EH (cell line): ENCODE measurements at regions not wholly inside any gene's neighbourhood (a gene's known extent, or its start where the extent isn't known, plus 50 kb on each side); places are given as distances from the start of the nearest gene placed in this dataset.

Experiments
- DNase-seq: peaks from one replicate; pipeline ENCODE4 v3.0.0-alpha.2; 2015; ENCODE audit warnings: low read depth

GRCh38 chr9:7394002-7394774 lies 405.4 kb downstream of the DMAC1 start:
- no peak for DNase-seq

GRCh38 chr9:7392148-7392547 lies 407.4 kb downstream of the DMAC1 start:
- DNase-seq: no peak

GRCh38 chr9:7388755-7389154 lies 410.8 kb downstream of the DMAC1 start:
- no peak for DNase-seq

GRCh38 chr9:7387840-7388239 lies 411.7 kb downstream of the DMAC1 start:
- no peak for DNase-seq

- no peak for DNase-seq
Observed at GRCh38 chr9:7382304-7382703, 417.3 kb downstream of the DMAC1 start.

- no peak for DNase-seq
Observed at GRCh38 chr9:7377489-7377888, 422.1 kb downstream of the DMAC1 start.

- DNase-seq: peak; percentile 6
Observed at GRCh38 chr9:7376833-7377232, 422.7 kb downstream of the DMAC1 start.

GRCh38 chr9:7376213-7376612 lies 423.4 kb downstream of the DMAC1 start:
- no peak for DNase-seq

- DNase-seq: no peak
Observed at GRCh38 chr9:7375013-7375511, 424.5 kb downstream of the DMAC1 start.

- DNase-seq: no peak
Observed at GRCh38 chr9:7370988-7371387, 428.6 kb downstream of the DMAC1 start.

GRCh38 chr9:7370381-7370780 lies 429.2 kb downstream of the DMAC1 start:
- no peak for DNase-seq

- DNase-seq: no peak
Observed at GRCh38 chr9:7369384-7369821, 430.2 kb downstream of the DMAC1 start.

GRCh38 chr9:7368410-7369292 lies 430.9 kb downstream of the DMAC1 start:
- DNase-seq: peak; percentile 76

GRCh38 chr9:7367726-7368125 lies 431.9 kb downstream of the DMAC1 start:
- DNase-seq: no peak

GRCh38 chr9:7366121-7366520 lies 433.5 kb downstream of the DMAC1 start:
- DNase-seq: peak; percentile 67

- no peak for DNase-seq
Observed at GRCh38 chr9:7363777-7364477, 435.7 kb downstream of the DMAC1 start.

- no peak for DNase-seq
Observed at GRCh38 chr9:7360513-7360912, 439.1 kb downstream of the DMAC1 start.

GRCh38 chr9:7358876-7359275 lies 440.7 kb downstream of the DMAC1 start:
- no peak for DNase-seq

- no peak for DNase-seq
Observed at GRCh38 chr9:7354704-7355103, 444.9 kb downstream of the DMAC1 start.

GRCh38 chr9:7348692-7349091 lies 450.9 kb downstream of the DMAC1 start:
- DNase-seq: no peak

- no peak for DNase-seq
Observed at GRCh38 chr9:7347556-7347955, 452.0 kb downstream of the DMAC1 start.

GRCh38 chr9:7346144-7346543 lies 453.4 kb downstream of the DMAC1 start:
- no peak for DNase-seq
